ENCODE measurements at regions not wholly inside any gene's neighbourhood (a gene's known extent, or its start where the extent isn't known, plus 50 kb on each side); places are given as distances from the start of the nearest gene placed in this dataset.

GRCh38 chr16:73663720-73664119 is 615.8 kb upstream of the ZFHX3 start:
- Histone ChIP-seq H4K5ac (ENCODE audit: low read depth, low read length) (no peak overlapping the region), H3K79me1 (ENCODE audit: low read depth in 1 of 2, low read length in 2 of 2) (no peaks in the 10 kb centered on the region)
- intact Hi-C loops (cut with micrococcal nuclease), result no loop called here

More at GRCh38 chr16:73663720-73664119, 615.8 kb upstream of the ZFHX3 start:
- Histone ChIP-seq H4K91ac (ENCODE audit: insufficient read depth, low read depth, low read length) (no peak overlapping the region), H2BK20ac (ENCODE audit: low read depth, low read length) (no peak overlapping the region), H3K9me1 (ENCODE audit: insufficient read depth, low read length) (no peaks in the 10 kb centered on the region), H2BK120ac (ENCODE audit: low read depth, low read length) (no peak overlapping the region), H2AK9ac (replicated peaks; ENCODE audit: low read depth, low read length, poor library complexity) (no peak overlapping the region), H3K4me1 (ENCODE audit: control insufficient read depth, insufficient read depth, low read length) (no peaks in the 10 kb centered on the region), H2AK5ac (ENCODE audit: low read depth, low read length) (no peak overlapping the region), H4K8ac (ENCODE audit: low read depth in 2 of 2, low read length in 2 of 2) (no peak overlapping the region), H3K27ac (ENCODE audit: insufficient read depth, low read length) (no peak overlapping the region), H3K36me3 (ENCODE audit: control insufficient read depth, insufficient read depth, low read length) (no peaks in the 10 kb centered on the region), H3K4ac (ENCODE audit: low read depth, low read length) (no peak overlapping the region), H3K23ac (ENCODE audit: low read depth, low read length) (no peak overlapping the region), H3K9me3 (ENCODE audit: control insufficient read depth, insufficient read depth, low read length) (0 out of 2 replicates have a peak, but pooled peaks cover 1% of the 10 kb centered on the region), H3K4me2 (ENCODE audit: low read depth, low read length) (no peak overlapping the region), H3K14ac (replicated peaks; ENCODE audit: low read depth, low read length) (no peak overlapping the region), H3K9ac (ENCODE audit: low read depth, low read length) (no peak overlapping the region), H4K20me1 (ENCODE audit: insufficient read depth, low read length) (no peaks in the 10 kb centered on the region), H3K56ac (ENCODE audit: extremely low read depth, insufficient read depth, low read length) (no peak overlapping the region), H2BK5ac (ENCODE audit: low read depth, low read length, poor library complexity, severe bottlenecking) (no peak overlapping the region), H3K18ac (ENCODE audit: low read depth, low read length) (no peak overlapping the region), H2AFZ (replicated peaks; ENCODE audit: low read length, poor library complexity) (no peak overlapping the region), H3K27me3 (ENCODE audit: control insufficient read depth, insufficient read depth, low read length) (no peaks in the 10 kb centered on the region), H3K4me3 (ENCODE audit: insufficient read depth, low read depth, low read length) (no peak overlapping the region), H2BK15ac (ENCODE audit: low read depth, low read length) (no peak overlapping the region)
- no TSS peak for BruUV-seq (replicated peaks)
- ChIA-PET POLR2A (ENCODE audit: unreplicated experiment) (no interaction called here), CTCF (no interaction called here)
- no peak for TF ChIP-seq MXI1 (IDR thresholded peaks at IDR 0.05; ENCODE audit: borderline replicate concordance, low read depth, low read length)
- no peak for TF ChIP-seq SMC3 (IDR thresholded peaks at IDR 0.05; ENCODE audit: low read depth, low read length)
- no peak for TF ChIP-seq POLR2A (IDR thresholded peaks at IDR 0.05; ENCODE audit: low read depth, low read length)
- TF ChIP-seq BHLHE40 (IDR thresholded peaks at IDR 0.05; ENCODE audit: low read depth, low read length), result no peak
- TF ChIP-seq CTCF (conservative IDR thresholded peaks at IDR 0.05; ENCODE audit: low read depth, low read length), result no peak
- no peak for TF ChIP-seq ELK1 (IDR thresholded peaks at IDR 0.05; ENCODE audit: borderline replicate concordance, low read depth, low read length)
- no peak for TF ChIP-seq CEBPB (IDR thresholded peaks at IDR 0.05; ENCODE audit: low read depth, low read length)
- TF ChIP-seq USF2 (IDR thresholded peaks at IDR 0.05; ENCODE audit: low read depth, low read length), result no peak
- no peak for TF ChIP-seq NFE2L2 (IDR thresholded peaks at IDR 0.05; ENCODE audit: low read depth, low read length)
- no peak for TF ChIP-seq MAFK (IDR thresholded peaks at IDR 0.05; ENCODE audit: low read depth, low read length)
- no peak for TF ChIP-seq FOS (IDR thresholded peaks at IDR 0.05; ENCODE audit: low read depth, low read length)
- TF ChIP-seq CHD1 (IDR thresholded peaks at IDR 0.05; ENCODE audit: low read depth, low read length), result no peak
- dilution Hi-C loops (cut with HindIII; ENCODE audit: low sequenced_read_pairs, unreplicated experiment) (no loop called here), in situ Hi-C loops (cut with MboI; ENCODE audit: low sequenced_read_pairs) (no loop called here)
- no peak for DNase-seq
- ATAC-seq (ENCODE audit: low read depth), result no peak
- WGBS, 2 experiments (ENCODE audit: extremely low coverage in 2 of 2, insufficient read length in 1 of 2), result no CpG with 5 or more reads among the region's 2 CpGs
